ENCODE measurements at regions not wholly inside any gene's neighbourhood (a gene's known extent, or its start where the extent isn't known, plus 50 kb on each side); places are given as distances from the start of the nearest gene placed in this dataset.

DNA sequence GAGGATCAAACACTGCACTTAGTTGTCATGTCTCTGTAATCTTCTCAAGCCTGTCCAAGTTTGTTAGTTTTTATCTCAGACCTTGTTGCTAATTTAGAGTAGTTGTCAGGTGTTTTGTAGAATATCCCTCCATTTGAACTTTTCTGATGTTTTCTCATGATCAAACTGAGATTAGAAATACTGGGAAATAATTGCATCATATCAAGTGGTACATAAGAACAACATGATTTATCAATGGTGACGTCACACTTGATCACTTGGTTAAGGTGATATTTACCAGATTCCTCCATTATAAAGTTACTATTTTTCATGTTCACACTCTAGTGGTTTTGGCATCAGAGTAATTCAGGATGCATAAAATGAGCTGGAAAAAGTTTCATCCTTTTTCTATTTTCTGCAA, 1182.4 kb upstream of the ZEB2 start:
- Histone ChIP-seq H3K36me3 (ENCODE audit: insufficient read depth, low read length) (no peaks in the 10 kb centered on the region), H3K9ac (ENCODE audit: low read depth, low read length) (no peak overlapping the region), H3K9me3 (ENCODE audit: control insufficient read depth, insufficient read depth, low read length) (no peaks in the 10 kb centered on the region; the same call in 1 of the 2 replicates), H3K4me1 (ENCODE audit: insufficient read depth, low read length) (no peaks in the 10 kb centered on the region)

DNA sequence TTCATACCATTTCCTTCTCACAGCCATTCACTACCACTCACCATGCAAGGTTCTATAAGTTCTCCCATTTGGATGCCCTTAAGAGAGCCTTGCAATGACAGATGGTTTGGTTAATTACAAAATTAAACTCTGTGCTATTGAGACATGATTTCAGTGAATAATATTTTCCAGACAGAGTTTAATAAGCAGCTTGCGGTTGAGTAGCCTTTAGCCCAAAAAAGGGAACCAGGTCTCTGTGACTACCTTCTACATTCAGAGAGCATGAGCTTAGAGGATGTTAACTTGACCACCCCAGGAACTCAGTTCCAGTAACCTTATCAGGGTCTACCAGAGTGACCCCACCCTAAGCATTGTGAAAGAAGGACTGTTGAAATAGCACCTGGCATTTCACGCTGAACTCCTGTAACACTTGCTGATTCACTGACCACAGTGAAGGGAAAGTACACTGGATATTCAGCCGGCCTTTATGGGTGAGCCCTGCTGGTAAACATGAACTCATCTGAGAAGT, 1173.1 kb upstream of the ZEB2 start:
- Histone ChIP-seq H3K36me3 (ENCODE audit: insufficient read depth, low read length) (no peaks in the 10 kb centered on the region), H3K9me3 (ENCODE audit: control insufficient read depth, insufficient read depth, low read length) (no peaks in the 10 kb centered on the region), H3K4me1 (ENCODE audit: insufficient read depth, low read length) (no peaks in the 10 kb centered on the region), H3K9ac (ENCODE audit: low read depth, low read length) (no peak overlapping the region)

DNA sequence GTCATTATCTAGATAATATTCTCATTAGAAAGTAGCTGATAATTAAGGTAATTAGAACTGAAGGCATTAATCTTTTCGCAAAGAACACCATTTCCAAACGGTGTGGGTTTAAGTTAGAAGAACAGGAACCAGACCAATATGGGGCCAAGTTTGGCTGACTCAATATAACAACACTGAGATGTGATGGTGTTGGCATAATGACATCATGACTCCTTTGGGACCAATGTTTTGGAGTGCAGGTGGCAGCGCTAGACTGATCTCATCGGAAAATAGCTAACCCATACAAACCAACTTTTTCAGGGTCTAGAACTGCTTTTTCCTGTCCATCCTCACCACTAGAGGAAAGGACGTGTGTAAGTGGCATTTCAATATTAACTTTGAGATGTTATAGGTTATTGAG, 1171.7 kb upstream of the ZEB2 start:
- Histone ChIP-seq H3K36me3 (ENCODE audit: insufficient read depth, low read length) (no peaks in the 10 kb centered on the region), H3K9ac (ENCODE audit: low read depth, low read length) (no peak overlapping the region), H3K4me1 (ENCODE audit: insufficient read depth, low read length) (no peaks in the 10 kb centered on the region), H3K9me3 (ENCODE audit: control insufficient read depth, insufficient read depth, low read length) (no peaks in the 10 kb centered on the region)

DNA sequence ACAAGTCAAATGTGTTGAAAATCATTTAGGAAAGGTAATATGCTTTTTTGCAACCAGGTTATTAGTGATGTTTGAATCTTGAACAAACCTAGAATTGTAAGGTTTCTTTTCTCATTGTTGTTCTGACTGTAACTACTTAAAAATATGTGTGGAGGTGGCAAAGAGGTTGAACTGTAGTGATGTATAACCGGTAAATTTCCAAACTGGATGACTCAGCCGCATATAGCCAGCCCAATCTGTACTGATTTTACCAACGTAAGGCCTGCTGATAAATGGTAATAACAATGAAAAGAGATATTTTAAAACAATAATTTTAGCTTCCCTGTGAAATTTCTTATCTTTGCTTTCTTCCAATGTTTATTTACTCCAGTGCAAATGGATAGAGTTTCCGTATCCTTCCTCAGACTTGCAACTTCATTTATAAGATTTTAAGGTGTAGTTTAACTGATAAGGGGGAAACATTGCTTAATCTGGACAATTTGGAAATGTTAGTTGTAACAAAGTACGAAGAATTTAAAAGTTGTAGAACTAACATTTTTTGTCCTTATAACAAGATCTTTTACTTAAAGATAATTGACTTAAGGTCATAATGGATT, 1170.4 kb upstream of the ZEB2 start:
- no peaks in the 10 kb centered on the region for H3K36me3 ChIP-seq (ENCODE audit: insufficient read depth, low read length)
- no peak overlapping the region for H3K9ac ChIP-seq (ENCODE audit: low read depth, low read length)
- H3K4me1 ChIP-seq (ENCODE audit: insufficient read depth, low read length) = no peaks in the 10 kb centered on the region; the same call in 1 of the 2 replicates
- no peaks in the 10 kb centered on the region for H3K9me3 ChIP-seq (ENCODE audit: control insufficient read depth, insufficient read depth, low read length)

DNA sequence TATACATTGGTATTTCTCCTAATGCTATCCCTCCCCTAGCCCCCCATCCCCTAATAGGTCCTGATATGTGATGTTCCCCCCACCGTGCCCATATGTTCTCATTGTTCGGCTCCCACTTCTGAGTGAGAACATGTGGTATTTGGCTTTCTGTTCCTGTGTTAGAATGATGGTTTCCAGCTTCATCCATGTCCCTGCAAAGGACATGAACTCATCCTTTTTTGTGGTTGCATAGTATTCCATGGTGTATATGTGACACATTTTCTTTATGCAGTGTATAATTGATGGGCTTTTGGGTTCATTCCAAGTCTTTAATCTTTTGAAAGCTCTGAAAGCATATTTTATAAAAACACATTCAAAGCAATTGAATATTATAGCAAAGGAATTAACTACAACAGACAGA, 1169.4 kb upstream of the ZEB2 start:
- no peak overlapping the region for H3K9ac ChIP-seq (ENCODE audit: low read depth, low read length)
- no peaks in the 10 kb centered on the region; the same call in 1 of the 2 replicates for H3K4me1 ChIP-seq (ENCODE audit: insufficient read depth, low read length)
- no peaks in the 10 kb centered on the region for H3K36me3 ChIP-seq (ENCODE audit: insufficient read depth, low read length)
- no peaks in the 10 kb centered on the region for H3K9me3 ChIP-seq (ENCODE audit: control insufficient read depth, insufficient read depth, low read length)

DNA sequence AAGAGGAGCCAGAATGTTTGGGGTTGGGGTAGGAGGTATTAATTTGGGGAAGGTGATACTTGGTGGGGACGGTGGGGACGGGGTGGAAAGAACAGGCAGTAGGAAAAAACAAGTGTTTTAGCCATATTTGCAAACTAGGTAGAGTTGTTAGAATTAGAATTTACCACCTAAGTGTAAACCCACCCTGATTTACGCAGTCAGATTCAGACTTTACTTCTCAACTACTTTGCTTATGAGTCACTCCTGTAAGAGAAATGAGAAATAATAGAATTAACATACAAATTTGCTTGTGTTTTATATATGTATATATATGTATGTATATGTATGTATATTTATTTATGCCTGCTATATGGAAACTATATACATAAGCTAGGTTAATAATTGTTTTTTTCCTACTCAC, 1168.2 kb upstream of the ZEB2 start:
- H3K9me3 ChIP-seq (ENCODE audit: control insufficient read depth, insufficient read depth, low read length) = no peaks in the 10 kb centered on the region
- no peaks in the 10 kb centered on the region for H3K36me3 ChIP-seq (ENCODE audit: insufficient read depth, low read length)
- H3K4me1 ChIP-seq (ENCODE audit: insufficient read depth, low read length) = no peaks in the 10 kb centered on the region; the same call in 1 of the 2 replicates
- H3K9ac ChIP-seq (ENCODE audit: low read depth, low read length) = no peak overlapping the region

DNA sequence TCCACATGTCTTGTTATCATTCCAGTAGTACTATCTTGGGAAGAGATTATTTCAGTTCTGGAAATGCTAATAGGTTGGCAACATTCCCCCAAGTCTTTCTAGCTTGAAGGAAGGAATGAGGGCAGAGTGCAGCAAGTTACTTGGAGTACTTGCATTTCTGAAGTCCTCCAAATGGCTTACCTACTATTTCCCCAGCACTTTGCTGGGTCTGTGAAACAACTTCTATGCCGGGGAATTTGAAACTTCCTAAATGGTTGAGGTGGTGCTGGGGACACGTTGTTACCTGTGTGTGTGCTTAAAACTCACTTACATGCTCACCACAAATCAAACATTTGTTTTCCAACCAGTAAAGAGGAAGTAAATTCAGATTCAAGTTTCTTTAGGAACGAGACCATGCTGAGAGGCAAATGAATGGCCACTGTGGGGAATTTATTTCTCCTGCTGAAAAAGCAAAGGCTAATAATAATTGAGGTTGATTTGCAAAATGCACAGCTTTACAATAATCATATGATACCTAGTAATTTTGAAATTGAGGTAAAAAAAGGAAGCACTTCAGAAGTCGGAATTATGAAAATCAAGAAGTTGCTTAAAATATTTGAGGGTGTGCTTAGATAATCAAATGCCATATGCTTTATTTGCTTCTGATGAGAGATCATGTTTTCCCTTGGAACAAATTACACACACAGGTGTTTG, 1167.7 kb upstream of the ZEB2 start:
- Histone ChIP-seq H3K9ac (ENCODE audit: low read depth, low read length) (no peak overlapping the region), H3K4me1 (ENCODE audit: insufficient read depth, low read length) (no peaks in the 10 kb centered on the region; the same call in 1 of the 2 replicates), H3K36me3 (ENCODE audit: insufficient read depth, low read length) (no peaks in the 10 kb centered on the region), H3K9me3 (ENCODE audit: control insufficient read depth, insufficient read depth, low read length) (no peaks in the 10 kb centered on the region)

DNA sequence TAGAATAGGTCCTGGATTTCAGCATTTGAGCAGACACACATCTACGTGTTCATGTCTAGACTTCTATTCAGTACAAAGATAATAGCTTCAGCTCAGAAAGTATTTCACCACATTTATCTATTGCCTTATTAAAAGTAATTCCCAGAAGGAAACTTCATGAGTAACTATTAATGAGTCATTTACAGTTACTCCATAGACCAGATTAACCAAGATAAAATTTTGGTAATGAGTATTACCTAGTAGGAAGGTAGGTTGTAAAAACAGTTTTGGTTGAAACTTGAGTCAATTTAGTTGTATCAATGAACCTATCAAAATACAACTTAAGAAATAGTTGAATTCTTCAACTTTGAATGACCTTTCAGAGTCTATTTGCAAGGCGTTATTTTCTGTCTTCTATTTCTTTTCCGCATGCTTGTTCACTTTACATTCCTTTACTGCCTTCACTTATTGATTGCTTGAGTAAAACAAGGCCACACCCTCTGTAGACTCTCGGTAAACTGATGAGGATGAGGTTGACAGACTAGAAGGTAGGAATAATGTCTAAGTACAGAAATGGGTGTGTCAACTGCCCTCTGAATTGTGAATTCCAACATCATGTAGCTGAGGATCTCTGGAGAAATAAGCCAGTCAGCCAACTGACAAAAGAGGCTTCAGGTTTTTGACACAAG, 1165.6 kb upstream of the ZEB2 start:
- no peaks in the 10 kb centered on the region for H3K36me3 ChIP-seq (ENCODE audit: insufficient read depth, low read length)
- no peak overlapping the region for H3K9ac ChIP-seq (ENCODE audit: low read depth, low read length)
- no peaks in the 10 kb centered on the region for H3K9me3 ChIP-seq (ENCODE audit: control insufficient read depth, insufficient read depth, low read length)
- no peaks in the 10 kb centered on the region; the same call in 1 of the 2 replicates for H3K4me1 ChIP-seq (ENCODE audit: insufficient read depth, low read length)

DNA sequence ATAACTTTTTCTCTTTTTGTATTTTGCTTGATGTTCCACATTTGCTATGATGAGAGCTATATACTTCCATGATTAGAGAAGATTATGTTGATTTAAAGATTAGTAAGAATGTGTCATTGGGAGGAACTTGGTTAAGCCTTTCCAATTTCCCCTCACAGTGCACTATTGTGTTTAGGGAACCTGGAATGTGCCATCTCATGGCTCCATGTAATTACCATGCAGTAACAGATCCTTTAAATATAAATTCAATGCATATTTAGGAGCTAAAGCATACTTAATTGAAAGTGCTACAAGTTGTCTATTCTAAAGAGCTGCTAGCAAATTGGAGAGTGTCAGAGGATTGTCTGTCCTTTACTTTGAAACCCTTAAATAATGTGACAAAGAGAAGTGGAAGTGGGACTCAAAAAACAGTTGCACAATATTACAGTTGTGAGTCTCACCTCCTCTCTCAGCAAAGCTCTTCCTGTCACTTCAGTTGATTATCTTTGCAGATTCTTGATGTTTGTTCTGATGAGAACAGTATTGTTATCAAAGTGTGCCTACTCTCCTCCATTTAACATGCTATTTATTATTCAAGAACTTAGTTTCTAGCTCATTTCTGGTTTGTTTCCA, 1162.7 kb upstream of the ZEB2 start:
- H3K36me3 ChIP-seq (ENCODE audit: insufficient read depth, low read length) = no peaks in the 10 kb centered on the region
- no peak overlapping the region for H3K9ac ChIP-seq (ENCODE audit: low read depth, low read length)

DNA sequence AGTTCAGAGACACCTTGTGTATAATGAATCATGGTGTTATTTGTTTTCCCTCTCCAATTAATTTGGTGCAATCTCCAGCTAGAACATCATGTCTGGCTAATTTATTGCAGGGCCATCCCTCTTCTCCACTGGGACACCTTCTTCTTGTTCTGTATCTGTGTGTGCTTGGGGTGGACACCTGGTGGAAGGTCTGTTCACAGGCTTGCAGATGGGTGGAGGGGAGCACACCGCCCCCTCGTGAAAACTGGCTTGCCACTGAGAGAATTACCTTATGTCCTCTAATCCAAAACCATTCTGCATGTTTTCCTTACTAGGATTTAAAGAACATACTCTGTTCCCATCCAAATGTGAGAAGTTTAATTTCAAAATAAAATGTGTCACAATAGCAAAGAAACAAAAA, 1160.4 kb upstream of the ZEB2 start:
- no peaks in the 10 kb centered on the region for H3K36me3 ChIP-seq (ENCODE audit: insufficient read depth, low read length)

More for the DNA sequence above, 1162.7 kb upstream of the ZEB2 start:
- H3K4me1 ChIP-seq (ENCODE audit: insufficient read depth, low read length) = no peaks in the 10 kb centered on the region; the same call in 1 of the 2 replicates
- no peaks in the 10 kb centered on the region for H3K9me3 ChIP-seq (ENCODE audit: control insufficient read depth, insufficient read depth, low read length)

DNA sequence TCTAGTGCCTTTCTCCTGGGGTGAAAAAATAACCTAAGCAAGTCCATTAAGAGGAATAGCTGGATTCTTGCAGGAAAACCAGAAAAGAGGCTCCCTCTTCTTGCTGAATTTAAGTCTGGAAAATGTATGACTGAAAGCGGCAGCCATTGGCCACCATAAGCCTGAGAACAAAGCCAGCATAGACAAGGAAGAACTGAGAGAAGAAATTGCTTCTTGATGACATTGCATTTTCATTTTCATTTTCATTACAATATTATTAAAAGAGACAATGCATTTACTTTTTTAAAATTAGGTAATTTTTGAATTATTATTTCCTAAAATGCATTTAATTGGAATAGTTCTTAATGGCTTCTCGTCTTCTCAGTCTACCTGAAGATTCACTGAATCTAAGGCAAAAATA, 1157.5 kb upstream of the ZEB2 start:
- no peak overlapping the region for H3K9ac ChIP-seq (ENCODE audit: low read depth, low read length)
- H3K4me1 ChIP-seq (ENCODE audit: insufficient read depth, low read length) = no peaks in the 10 kb centered on the region
- H3K36me3 ChIP-seq (ENCODE audit: insufficient read depth, low read length) = no peaks in the 10 kb centered on the region
- H3K9me3 ChIP-seq (ENCODE audit: control insufficient read depth, insufficient read depth, low read length) = no peaks in the 10 kb centered on the region

More for the DNA sequence above, 1160.4 kb upstream of the ZEB2 start:
- no peak overlapping the region for H3K9ac ChIP-seq (ENCODE audit: low read depth, low read length)
- H3K4me1 ChIP-seq (ENCODE audit: insufficient read depth, low read length) = no peaks in the 10 kb centered on the region
- no peaks in the 10 kb centered on the region for H3K9me3 ChIP-seq (ENCODE audit: control insufficient read depth, insufficient read depth, low read length)

DNA sequence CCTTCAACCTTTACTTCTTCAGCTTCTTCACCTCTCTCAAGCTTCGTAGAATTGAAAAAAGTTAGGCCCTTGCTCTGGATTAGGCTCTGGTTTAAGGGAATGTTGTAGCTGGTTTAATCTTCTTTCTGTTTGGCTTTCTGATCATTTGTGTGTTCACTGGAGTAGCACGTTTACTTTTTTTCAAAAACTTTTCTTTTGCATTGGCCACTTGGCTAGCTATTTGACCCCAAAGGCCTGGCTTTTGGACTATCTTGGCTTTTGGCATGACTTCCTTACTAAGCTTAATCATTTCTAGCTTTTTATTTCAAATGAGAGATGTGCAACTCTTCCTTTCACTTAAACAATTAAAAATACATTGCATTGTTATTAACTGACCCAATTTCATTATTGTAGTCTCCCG, 1154.8 kb upstream of the ZEB2 start:
- H3K4me1 ChIP-seq (ENCODE audit: insufficient read depth, low read length) = peaks cover 3% of the 10 kb centered on the region; the same call in 1 of the 2 replicates
- H3K36me3 ChIP-seq (ENCODE audit: insufficient read depth, low read length) = no peaks in the 10 kb centered on the region
- H3K9ac ChIP-seq (ENCODE audit: low read depth, low read length) = no peak overlapping the region
- no peaks in the 10 kb centered on the region for H3K9me3 ChIP-seq (ENCODE audit: control insufficient read depth, insufficient read depth, low read length)

DNA sequence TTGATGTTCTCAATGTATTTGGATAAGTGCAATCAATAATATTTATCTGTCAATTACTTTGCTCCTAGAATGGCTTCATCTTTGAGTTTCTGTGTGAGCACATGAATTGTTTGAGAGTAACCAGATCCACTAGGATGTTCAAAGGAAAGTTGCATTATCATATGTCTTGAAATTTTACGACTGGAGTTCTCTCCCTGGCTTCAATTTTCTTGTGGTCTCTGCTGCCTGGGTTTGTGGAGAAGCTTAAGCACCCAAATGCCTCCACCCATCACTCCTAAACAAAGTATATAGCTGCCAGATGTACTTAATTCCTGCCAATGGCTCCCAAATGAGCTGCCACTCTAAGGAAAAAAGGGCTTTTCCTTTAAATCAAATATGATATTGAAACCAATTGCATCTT, 1149.4 kb upstream of the ZEB2 start:
- no peaks in the 10 kb centered on the region for H3K36me3 ChIP-seq (ENCODE audit: insufficient read depth, low read length)
- H3K9ac ChIP-seq (ENCODE audit: low read depth, low read length) = no peak overlapping the region
- peaks cover 10% of the 10 kb centered on the region; the same call in 1 of the 2 replicates for H3K4me1 ChIP-seq (ENCODE audit: insufficient read depth, low read length)
- no peaks in the 10 kb centered on the region for H3K9me3 ChIP-seq (ENCODE audit: control insufficient read depth, insufficient read depth, low read length)

DNA sequence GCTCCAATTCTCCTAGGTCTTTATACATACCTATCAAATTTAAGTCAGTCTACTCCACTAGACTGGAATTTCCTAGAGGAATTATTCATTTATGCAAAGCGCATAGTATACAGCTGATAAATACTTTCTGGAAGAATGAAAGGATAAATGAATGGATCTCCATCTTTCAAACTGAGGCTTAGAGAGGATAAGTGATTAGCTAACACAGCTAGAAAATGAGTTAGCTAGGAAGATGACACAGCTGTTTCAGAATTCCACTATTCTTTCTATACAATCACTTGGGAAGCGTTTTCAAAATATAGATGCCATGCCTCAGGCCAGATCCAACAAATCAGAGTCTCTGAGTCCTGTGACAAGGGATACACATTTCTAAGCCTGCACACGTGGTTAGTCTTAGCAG, 1146.6 kb upstream of the ZEB2 start:
- H3K4me1 ChIP-seq (ENCODE audit: insufficient read depth, low read length) = peaks cover 10% of the 10 kb centered on the region; the same call in 1 of the 2 replicates
- no peaks in the 10 kb centered on the region for H3K9me3 ChIP-seq (ENCODE audit: control insufficient read depth, insufficient read depth, low read length)
- no peak overlapping the region for H3K9ac ChIP-seq (ENCODE audit: low read depth, low read length)
- H3K36me3 ChIP-seq (ENCODE audit: insufficient read depth, low read length) = no peaks in the 10 kb centered on the region
